ENCODE measurements at regions not wholly inside any gene's neighbourhood (a gene's known extent, or its start where the extent isn't known, plus 50 kb on each side); places are given as distances from the start of the nearest gene placed in this dataset.

DNA sequence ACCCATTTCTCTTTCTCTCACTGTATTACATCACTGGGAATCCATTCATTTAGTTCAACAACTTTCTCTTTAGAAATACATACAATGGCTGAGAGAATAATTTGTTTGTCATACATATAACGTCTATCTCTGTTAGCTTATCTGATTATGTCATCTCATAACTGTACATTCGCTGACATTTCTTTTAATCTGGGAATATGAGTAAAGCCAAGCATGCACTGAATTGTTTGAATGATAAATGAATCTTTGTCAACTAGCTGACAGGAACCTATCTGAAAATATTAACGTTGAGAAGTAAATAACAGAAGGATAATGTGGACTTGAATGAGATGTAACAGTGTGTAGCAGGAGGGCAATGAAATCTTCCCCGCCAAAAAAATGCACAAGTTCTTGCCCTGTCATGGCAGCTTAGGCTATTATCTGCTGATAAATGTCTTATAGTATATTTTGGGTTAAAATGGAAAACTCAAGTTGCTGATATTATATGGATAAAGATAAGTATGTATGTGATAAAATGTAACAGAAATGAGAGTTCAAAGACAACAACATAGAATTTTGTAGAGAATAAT, 581.2 kb upstream of the ADGRB3 start:
- TF ChIP-seq, protein P1, sequence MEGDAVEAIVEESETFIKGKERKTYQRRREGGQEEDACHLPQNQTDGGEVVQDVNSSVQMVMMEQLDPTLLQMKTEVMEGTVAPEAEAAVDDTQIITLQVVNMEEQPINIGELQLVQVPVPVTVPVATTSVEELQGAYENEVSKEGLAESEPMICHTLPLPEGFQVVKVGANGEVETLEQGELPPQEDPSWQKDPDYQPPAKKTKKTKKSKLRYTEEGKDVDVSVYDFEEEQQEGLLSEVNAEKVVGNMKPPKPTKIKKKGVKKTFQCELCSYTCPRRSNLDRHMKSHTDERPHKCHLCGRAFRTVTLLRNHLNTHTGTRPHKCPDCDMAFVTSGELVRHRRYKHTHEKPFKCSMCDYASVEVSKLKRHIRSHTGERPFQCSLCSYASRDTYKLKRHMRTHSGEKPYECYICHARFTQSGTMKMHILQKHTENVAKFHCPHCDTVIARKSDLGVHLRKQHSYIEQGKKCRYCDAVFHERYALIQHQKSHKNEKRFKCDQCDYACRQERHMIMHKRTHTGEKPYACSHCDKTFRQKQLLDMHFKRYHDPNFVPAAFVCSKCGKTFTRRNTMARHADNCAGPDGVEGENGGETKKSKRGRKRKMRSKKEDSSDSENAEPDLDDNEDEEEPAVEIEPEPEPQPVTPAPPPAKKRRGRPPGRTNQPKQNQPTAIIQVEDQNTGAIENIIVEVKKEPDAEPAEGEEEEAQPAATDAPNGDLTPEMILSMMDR (IDR thresholded peaks at IDR 0.05; ENCODE audit: borderline replicate concordance, extremely low read depth, low read length, poor library complexity, severe bottlenecking), result no peak
- no peak for TF ChIP-seq EZH2 (IDR thresholded peaks at IDR 0.05; ENCODE audit: borderline replicate concordance, low read depth, low read length, severe bottlenecking)
